Endothelial cell (in vitro differentiated cells): ENCODE measurements at regions not wholly inside any gene's neighbourhood (a gene's known extent, or its start where the extent isn't known, plus 50 kb on each side); places are given as distances from the start of the nearest gene placed in this dataset.
"Not testable (repeated sequence)": the region's sequence is repeated elsewhere in the genome, so short reads cannot be mapped to it uniquely, and the experiment has no call there.

Experiments used
- DNase-seq: peaks from one replicate; pipeline ENCODE4 v3.0.0; 2021; ENCODE audit warnings: low spot score
- H3K27ac Mint-ChIP-seq: one replicate; pipeline ENCODE4 v1.8.0; 2021; ENCODE audit warnings: mixed read lengths, inconsistent platforms; ENCODE audit not compliant: unreplicated experiment
- H3K27me3 Mint-ChIP-seq: one replicate; pipeline ENCODE4 v1.8.0; 2021; ENCODE audit warnings: mild to moderate bottlenecking, moderate library complexity, mixed read lengths, inconsistent platforms; ENCODE audit not compliant: unreplicated experiment
- H3K36me3 Mint-ChIP-seq: one replicate; pipeline ENCODE4 v1.8.0; 2021; ENCODE audit warnings: mild to moderate bottlenecking, low read depth, mixed read lengths, inconsistent platforms; ENCODE audit not compliant: unreplicated experiment
- H3K4me1 Mint-ChIP-seq: one replicate; pipeline ENCODE4 v1.8.0; 2021; ENCODE audit warnings: mild to moderate bottlenecking, mixed read lengths, inconsistent platforms; ENCODE audit not compliant: unreplicated experiment
- H3K4me3 Mint-ChIP-seq: one replicate; pipeline ENCODE4 v1.8.0; 2021; ENCODE audit warnings: mild to moderate bottlenecking, mixed read lengths, inconsistent platforms; ENCODE audit not compliant: unreplicated experiment
- H3K9me3 Mint-ChIP-seq: one replicate; pipeline ENCODE4 v1.8.0; 2021; ENCODE audit warnings: mixed read lengths, inconsistent platforms; ENCODE audit not compliant: unreplicated experiment
- CTCF ChIP-seq: fragments of 200-600 bp; sonication (generic); IDR thresholded peaks from one replicate; pipeline ENCODE4 v1.5.0; 2021; ENCODE audit warnings: antibody characterized with exemption; ENCODE audit not compliant: unreplicated experiment

- no peaks in the 10 kb centered on the region for H3K9me3 Mint-ChIP-seq
- DNase-seq: no peak
- no peak for TF ChIP-seq CTCF
- H3K36me3 Mint-ChIP-seq: no peaks in the 10 kb centered on the region
- H3K4me1 Mint-ChIP-seq: no peaks in the 10 kb centered on the region
- no peak overlapping the region for H3K27ac Mint-ChIP-seq
- H3K27me3 Mint-ChIP-seq: no peaks in the 10 kb centered on the region
- no peak overlapping the region for H3K4me3 Mint-ChIP-seq
Measured at GRCh38 chr18:42514512-42514911, 559.5 kb downstream of the PIK3C3 start.

GRCh38 chr18:42517896-42518295 lies 562.9 kb downstream of the PIK3C3 start:
- H3K36me3 Mint-ChIP-seq: no peaks in the 10 kb centered on the region
- no peaks in the 10 kb centered on the region for H3K4me1 Mint-ChIP-seq
- no peaks in the 10 kb centered on the region for H3K27me3 Mint-ChIP-seq
- no peak overlapping the region for H3K4me3 Mint-ChIP-seq
- DNase-seq: no peak
- TF ChIP-seq CTCF: no peak
- H3K27ac Mint-ChIP-seq: no peak overlapping the region
- no peaks in the 10 kb centered on the region for H3K9me3 Mint-ChIP-seq

GRCh38 chr18:42518331-42518730 lies 563.3 kb downstream of the PIK3C3 start:
- DNase-seq, H3K4me1 Mint-ChIP-seq, H3K27me3 Mint-ChIP-seq, H3K36me3 Mint-ChIP-seq, H3K9me3 Mint-ChIP-seq, H3K27ac Mint-ChIP-seq, H3K4me3 Mint-ChIP-seq: not testable (repeated sequence)

GRCh38 chr18:42520138-42520537 lies 565.1 kb downstream of the PIK3C3 start:
- no peak for DNase-seq
- Mint-ChIP-seq H3K36me3 (no peaks in the 10 kb centered on the region), H3K4me3 (no peak overlapping the region), H3K9me3 (no peaks in the 10 kb centered on the region), H3K27me3 (no peaks in the 10 kb centered on the region), H3K4me1 (no peaks in the 10 kb centered on the region), H3K27ac (no peak overlapping the region)
- no peak for TF ChIP-seq CTCF

- no peak for DNase-seq
- H3K4me3 Mint-ChIP-seq: no peak overlapping the region
- H3K27ac Mint-ChIP-seq: no peak overlapping the region
- no peaks in the 10 kb centered on the region for H3K36me3 Mint-ChIP-seq
- H3K9me3 Mint-ChIP-seq: no peaks in the 10 kb centered on the region
- H3K4me1 Mint-ChIP-seq: peaks cover 4% of the 10 kb centered on the region
- TF ChIP-seq CTCF: no peak
- peaks cover 2% of the 10 kb centered on the region for H3K27me3 Mint-ChIP-seq
Measured at GRCh38 chr18:42525905-42526304, 570.9 kb downstream of the PIK3C3 start.

- peaks cover 4% of the 10 kb centered on the region for H3K4me1 Mint-ChIP-seq
- TF ChIP-seq CTCF: no peak
- no peaks in the 10 kb centered on the region for H3K36me3 Mint-ChIP-seq
- H3K27ac Mint-ChIP-seq: no peak overlapping the region
- no peak for DNase-seq
- no peak overlapping the region for H3K4me3 Mint-ChIP-seq
- H3K9me3 Mint-ChIP-seq: no peaks in the 10 kb centered on the region
- peaks cover 2% of the 10 kb centered on the region for H3K27me3 Mint-ChIP-seq
Measured at GRCh38 chr18:42527766-42528165, 572.7 kb downstream of the PIK3C3 start.
